ENCODE measurements at regions not wholly inside any gene's neighbourhood (a gene's known extent, or its start where the extent isn't known, plus 50 kb on each side); places are given as distances from the start of the nearest gene placed in this dataset.

- Histone ChIP-seq H3K4me3 (no peak overlapping the region), H4K20me1 (ENCODE audit: low read depth) (no peaks in the 10 kb centered on the region), H3K9me3 (ENCODE audit: low read depth) (no peaks in the 10 kb centered on the region), H3K4me2 (no peak overlapping the region), H3K79me2 (ENCODE audit: low read depth) (no peaks in the 10 kb centered on the region), H3K36me3 (no peaks in the 10 kb centered on the region), H3K27me3 (no peaks in the 10 kb centered on the region), H3K4me1 (no peaks in the 10 kb centered on the region), H3K9ac (no peak overlapping the region), H3K27ac (no peak overlapping the region), H2AFZ (replicated peaks) (no peak overlapping the region), H3F3A (ENCODE audit: low read depth) (no peaks in the 10 kb centered on the region)
- no peak overlapping the region for H3K27ac Mint-ChIP-seq
- TF ChIP-seq EZH2 (IDR thresholded peaks at IDR 0.05) (no peak), EZH2phosphoT487 (IDR thresholded peaks at IDR 0.05) (no peak), CTCF (IDR thresholded peaks at IDR 0.05) (no peak)
- H3K4me1 Mint-ChIP-seq: no peaks in the 10 kb centered on the region
- H3K9me3 Mint-ChIP-seq: peaks cover 8% of the 10 kb centered on the region
- no peaks in the 10 kb centered on the region for H3K36me3 Mint-ChIP-seq
- no peak overlapping the region for H3K4me3 Mint-ChIP-seq
- DNase-seq (ENCODE audit: low spot score): no peak
- no peaks in the 10 kb centered on the region for H3K27me3 Mint-ChIP-seq (ENCODE audit: insufficient read depth, low read depth)
Measured at GRCh38 chr4:101604976-101605375, 185.6 kb upstream of the BANK1 start.

GRCh38 chr4:101600287-101600686 lies 190.2 kb upstream of the BANK1 start:
- Histone ChIP-seq H3K36me3 (no peaks in the 10 kb centered on the region), H3K4me3 (no peak overlapping the region), H4K20me1 (ENCODE audit: low read depth) (no peaks in the 10 kb centered on the region), H3F3A (ENCODE audit: low read depth) (no peaks in the 10 kb centered on the region), H3K9ac (no peak overlapping the region), H3K27ac (no peak overlapping the region), H3K4me2 (no peak overlapping the region), H3K9me3 (ENCODE audit: low read depth) (no peaks in the 10 kb centered on the region), H2AFZ (replicated peaks) (no peak overlapping the region), H3K79me2 (ENCODE audit: low read depth) (no peaks in the 10 kb centered on the region), H3K4me1 (no peaks in the 10 kb centered on the region), H3K27me3 (no peaks in the 10 kb centered on the region)
- H3K27ac Mint-ChIP-seq: no peak overlapping the region
- H3K4me3 Mint-ChIP-seq: no peak overlapping the region
- H3K9me3 Mint-ChIP-seq: no peaks in the 10 kb centered on the region
- no peak for DNase-seq (ENCODE audit: low spot score)
- no peaks in the 10 kb centered on the region for H3K27me3 Mint-ChIP-seq (ENCODE audit: insufficient read depth, low read depth)
- TF ChIP-seq EZH2phosphoT487 (IDR thresholded peaks at IDR 0.05): no peak
- no peak for TF ChIP-seq EZH2 (IDR thresholded peaks at IDR 0.05)
- no peak for TF ChIP-seq CTCF (IDR thresholded peaks at IDR 0.05)
- H3K36me3 Mint-ChIP-seq: no peaks in the 10 kb centered on the region
- H3K4me1 Mint-ChIP-seq: no peaks in the 10 kb centered on the region

- H3K27ac Mint-ChIP-seq: no peak overlapping the region
Measured at GRCh38 chr4:101599620-101600019, 190.9 kb upstream of the BANK1 start.

More at GRCh38 chr4:101599620-101600019, 190.9 kb upstream of the BANK1 start:
- Histone ChIP-seq H3K9me3 (ENCODE audit: low read depth) (no peaks in the 10 kb centered on the region), H4K20me1 (ENCODE audit: low read depth) (no peaks in the 10 kb centered on the region), H3K4me2 (no peak overlapping the region), H3K4me1 (no peaks in the 10 kb centered on the region), H2AFZ (replicated peaks) (no peak overlapping the region), H3K27ac (no peak overlapping the region), H3K9ac (no peak overlapping the region), H3K27me3 (no peaks in the 10 kb centered on the region), H3K4me3 (no peak overlapping the region), H3K36me3 (no peaks in the 10 kb centered on the region), H3F3A (ENCODE audit: low read depth) (no peaks in the 10 kb centered on the region), H3K79me2 (ENCODE audit: low read depth) (no peaks in the 10 kb centered on the region)
- H3K4me3 Mint-ChIP-seq: no peak overlapping the region
- H3K4me1 Mint-ChIP-seq: no peaks in the 10 kb centered on the region
- no peak for DNase-seq (ENCODE audit: low spot score)
- TF ChIP-seq CTCF (IDR thresholded peaks at IDR 0.05) (no peak), EZH2phosphoT487 (IDR thresholded peaks at IDR 0.05) (no peak), EZH2 (IDR thresholded peaks at IDR 0.05) (no peak)
- H3K36me3 Mint-ChIP-seq: no peaks in the 10 kb centered on the region
- no peaks in the 10 kb centered on the region for H3K9me3 Mint-ChIP-seq
- H3K27me3 Mint-ChIP-seq (ENCODE audit: insufficient read depth, low read depth): no peaks in the 10 kb centered on the region
